Esophagus muscularis mucosa (tissue), 3 donors: ENCODE measurements at regions not wholly inside any gene's neighbourhood (a gene's known extent, or its start where the extent isn't known, plus 50 kb on each side); places are given as distances from the start of the nearest gene placed in this dataset.

Source experiments
- CTCF ChIP-seq, 3 experiments: fragments of 200-600 bp in 2 of 3; fragments of 450-650 bp in 1 of 3; sonication (generic) in 2 of 3; IDR thresholded peaks; one replicate each; pipeline ENCODE4 v1.5.1; 2017 to 2019; ENCODE audit warnings: antibody characterized with exemption in 3 of 3, mild to moderate bottlenecking in 2 of 3, moderate library complexity in 1 of 3
- POLR2AphosphoS5 ChIP-seq, 2 donors: sonication (generic); formaldehyde crosslinking; IDR thresholded peaks; one replicate each; pipeline ENCODE4 v1.6.1; 2017; ENCODE audit warnings: antibody characterized with exemption in 2 of 2

GRCh38 chr20:6482486-6482885 lies 285.0 kb upstream of the BMP2 start:
- no peak for TF ChIP-seq CTCF (IDR thresholded peaks at IDR 0.05)
- TF ChIP-seq POLR2AphosphoS5 (IDR thresholded peaks at IDR 0.05) = no peak
